NCI-H2227 treated with DMSO at 0.1 percent for 48 hours (cell line): ENCODE measurements at regions not wholly inside any gene's neighbourhood (a gene's known extent, or its start where the extent isn't known, plus 50 kb on each side); places are given as distances from the start of the nearest gene placed in this dataset.

Source experiments
- DNase-seq: peaks from one replicate; lab custom pipeline; 2025; lab: John Stamatoyannopoulos, UW

- no peak for DNase-seq
Measured at GRCh38 chr7:145269418-145270161, 433.7 kb upstream of the TPK1 start.

DNA sequence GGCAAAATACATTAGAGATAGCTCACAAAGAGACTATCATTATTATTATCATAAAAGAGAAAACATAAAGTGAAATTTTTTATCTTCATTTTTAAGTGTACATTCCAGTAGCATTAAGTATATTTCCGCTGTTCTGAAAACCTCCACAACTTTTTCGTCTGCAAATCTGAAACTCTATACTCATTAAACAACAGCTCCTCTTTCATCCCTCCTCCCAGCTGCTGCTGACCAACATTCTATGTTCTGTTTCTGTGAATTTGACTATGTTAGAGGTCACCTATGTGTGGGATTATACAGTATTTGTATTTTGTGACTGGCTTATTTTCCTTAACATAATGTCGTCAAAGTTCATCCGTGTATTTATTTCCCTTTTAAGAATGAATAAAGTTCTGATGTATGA, 429.3 kb upstream of the TPK1 start:
- no peak for DNase-seq

DNA sequence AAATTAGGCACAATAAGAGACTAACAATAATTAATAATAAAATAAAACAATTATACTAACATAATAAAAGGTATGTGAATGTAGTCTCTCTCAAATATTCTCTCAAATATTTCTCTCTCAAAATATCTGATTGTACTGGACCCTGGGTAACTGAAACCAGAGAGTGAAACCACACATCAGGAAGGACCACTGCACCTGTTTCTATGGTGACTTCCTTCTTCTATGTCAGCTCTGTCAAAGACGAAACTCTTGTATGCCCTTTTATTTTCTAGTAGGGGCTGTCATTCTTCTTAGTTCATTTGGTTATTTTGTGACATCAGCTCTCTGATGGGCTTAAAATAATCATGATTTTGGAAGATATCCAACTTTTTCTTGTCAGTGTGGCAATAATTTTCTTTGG, 428.0 kb upstream of the TPK1 start:
- DNase-seq, result no peak

GRCh38 chr7:145252031-145252430, 416.2 kb upstream of the TPK1 start:
- DNase-seq, result no peak

DNA sequence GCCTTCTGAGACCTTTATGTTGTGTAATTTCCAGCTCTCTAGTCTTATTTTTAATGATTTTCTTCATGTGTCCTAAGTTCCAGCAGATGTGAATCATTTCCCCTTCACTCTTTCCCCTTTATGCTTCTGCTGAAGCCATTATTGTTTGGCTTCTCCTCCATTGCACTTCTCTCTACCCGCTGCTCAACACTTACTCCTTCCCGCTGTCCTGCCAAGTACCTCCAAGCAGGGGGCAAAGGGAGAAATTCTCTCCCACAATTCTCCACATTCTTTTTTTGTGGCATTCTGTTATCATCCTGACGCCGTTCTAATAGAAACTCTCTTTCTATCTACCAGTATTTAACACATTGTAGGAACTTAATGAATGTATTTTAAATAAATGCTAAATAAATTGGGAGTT, 388.9 kb upstream of the TPK1 start:
- DNase-seq, result no peak

DNA sequence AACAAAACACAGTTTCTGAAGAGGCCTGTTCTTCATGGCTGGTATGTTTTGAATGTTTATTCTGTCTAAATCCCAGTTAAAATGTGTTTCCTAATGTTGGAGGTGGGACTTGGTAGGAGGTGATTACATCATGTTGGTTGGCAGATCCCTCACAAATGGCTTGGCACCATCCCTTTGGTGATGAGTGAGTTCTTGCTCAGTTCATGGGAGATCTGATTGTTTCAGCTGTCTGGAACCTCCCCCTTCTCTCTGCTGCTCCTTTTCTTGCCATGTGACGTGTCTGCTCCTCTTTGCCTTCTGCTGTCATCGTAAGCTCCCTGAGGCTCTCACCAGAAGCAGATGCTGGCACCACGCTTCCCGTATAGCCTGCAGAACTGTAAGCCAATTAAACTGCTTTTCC, 383.6 kb upstream of the TPK1 start:
- no peak for DNase-seq

GRCh38 chr7:145216866-145217265, 381.0 kb upstream of the TPK1 start:
- no peak for DNase-seq

DNA sequence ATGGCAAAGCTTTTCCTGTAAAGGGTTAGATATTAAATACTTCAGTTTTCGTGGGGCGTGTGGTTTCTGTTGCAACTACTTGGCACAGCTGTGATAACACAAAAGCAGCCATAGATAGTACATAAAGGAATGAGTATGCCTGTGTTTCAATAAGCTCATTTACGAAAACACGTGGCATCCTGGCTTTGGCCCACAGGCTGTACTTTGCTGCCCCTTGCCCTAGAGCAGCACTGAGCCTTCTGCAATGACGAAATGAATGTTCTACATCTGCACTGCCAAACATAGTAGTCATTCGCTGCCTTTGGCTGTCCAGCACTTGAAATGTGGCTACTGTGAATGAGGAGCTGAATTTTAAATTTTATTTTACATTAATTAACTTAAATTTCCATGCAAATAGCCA, 376.2 kb upstream of the TPK1 start:
- DNase-seq, result no peak

- no peak for DNase-seq
Measured at GRCh38 chr7:145211211-145211610, 375.4 kb upstream of the TPK1 start.

- DNase-seq, result no peak
Measured at GRCh38 chr7:145193951-145194350, 358.1 kb upstream of the TPK1 start.

DNA sequence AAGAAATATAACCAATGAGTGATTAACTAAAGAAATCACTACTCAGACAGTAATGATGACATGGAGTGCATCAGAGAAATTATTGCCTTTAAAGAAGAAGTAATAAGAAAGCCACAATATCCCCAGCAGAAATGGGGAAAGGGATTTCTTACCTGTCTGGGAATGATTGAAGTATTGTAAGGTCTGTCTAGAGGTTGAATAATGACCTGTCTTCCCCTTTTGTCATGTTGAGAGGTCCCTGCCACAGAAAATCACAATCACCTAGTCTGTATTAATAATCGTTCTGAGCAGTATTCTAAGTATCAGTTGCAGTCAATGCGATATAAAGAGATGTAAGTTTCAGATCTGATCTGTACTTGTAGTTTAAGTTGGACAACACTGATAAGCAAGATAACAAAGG, 349.1 kb upstream of the TPK1 start:
- no peak for DNase-seq

- DNase-seq, result no peak
Measured at GRCh38 chr7:145183069-145183468, 347.2 kb upstream of the TPK1 start.

- DNase-seq, result no peak
Measured at GRCh38 chr7:145175366-145175765, 339.5 kb upstream of the TPK1 start.

GRCh38 chr7:145169908-145170307, 334.1 kb upstream of the TPK1 start:
- no peak for DNase-seq

DNA sequence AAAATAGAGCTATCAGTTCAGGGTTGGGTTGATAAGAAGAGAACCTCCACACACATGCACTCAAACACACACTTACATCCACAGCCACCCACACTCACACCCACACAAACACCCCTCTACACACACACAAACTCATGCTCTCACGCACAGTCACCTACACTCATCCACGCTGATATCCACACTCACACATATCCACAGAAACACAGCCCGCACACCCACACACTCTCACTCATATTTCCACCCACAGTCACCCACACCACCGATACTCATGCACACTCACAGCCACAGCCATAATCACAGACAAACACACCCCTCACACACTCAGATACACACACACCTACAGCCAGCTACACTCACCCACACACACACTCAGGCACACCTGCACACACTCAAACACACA, 333.0 kb upstream of the TPK1 start:
- DNase-seq, result no peak

GRCh38 chr7:145168427-145168826, 332.6 kb upstream of the TPK1 start:
- DNase-seq, result no peak

DNA sequence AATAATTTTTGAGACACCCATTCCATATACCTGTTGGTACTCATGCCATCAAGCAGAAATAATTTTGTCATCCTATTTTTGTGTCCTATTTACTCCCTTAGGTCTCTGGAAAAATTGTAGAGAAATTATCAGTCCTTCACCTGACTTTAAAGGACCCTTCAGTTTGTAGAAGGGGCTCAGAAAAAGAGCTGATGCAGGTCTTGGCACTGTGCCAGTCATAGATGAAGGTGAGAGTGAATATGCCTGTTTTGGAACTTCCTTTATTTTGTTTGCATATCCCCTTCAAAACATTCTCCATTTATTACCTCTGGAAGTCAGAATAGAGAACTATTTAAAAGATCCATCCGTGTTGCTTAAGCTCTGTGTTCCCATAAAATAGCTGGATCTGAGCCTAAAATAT, 321.0 kb upstream of the TPK1 start:
- DNase-seq, result peak; percentile 37

DNA sequence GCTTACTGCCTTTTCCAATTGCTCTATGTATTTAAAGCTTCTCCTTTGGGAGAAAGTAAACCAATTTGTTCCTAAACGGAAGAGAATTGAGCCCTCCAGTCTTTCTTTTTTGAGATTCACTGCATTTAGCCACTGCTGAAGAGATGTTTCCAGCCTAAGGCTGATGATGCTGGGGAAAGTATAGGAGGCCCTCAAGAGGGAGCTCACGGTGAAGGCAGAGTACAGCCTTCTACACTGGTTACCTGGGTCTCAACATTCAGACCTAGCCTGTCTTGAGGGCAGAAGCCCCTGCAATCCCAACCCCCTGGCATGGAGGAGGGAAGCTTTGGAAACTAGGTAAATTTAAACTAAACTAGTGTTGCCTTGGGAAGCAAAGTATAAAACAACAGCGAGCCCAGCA, 316.7 kb upstream of the TPK1 start:
- no peak for DNase-seq

DNA sequence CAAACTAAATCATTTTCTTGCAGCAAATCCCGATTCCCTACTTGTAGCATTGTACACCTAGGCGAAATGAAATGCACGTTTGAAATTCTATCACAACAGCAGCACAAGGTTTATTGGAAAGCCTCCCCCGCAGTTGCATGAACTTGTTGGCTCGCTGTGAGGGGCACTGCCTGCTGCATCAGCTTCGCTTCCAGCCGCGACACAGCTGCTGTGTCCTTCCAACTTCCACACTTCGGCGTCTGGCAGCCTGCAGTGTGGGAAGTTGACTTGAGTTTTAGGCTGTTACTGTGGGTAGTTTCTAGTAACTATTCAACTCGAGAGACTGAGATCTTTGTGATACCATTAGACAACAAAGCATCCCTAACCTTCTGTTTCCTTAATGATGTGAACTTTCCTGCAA, 315.8 kb upstream of the TPK1 start:
- DNase-seq, result no peak

DNA sequence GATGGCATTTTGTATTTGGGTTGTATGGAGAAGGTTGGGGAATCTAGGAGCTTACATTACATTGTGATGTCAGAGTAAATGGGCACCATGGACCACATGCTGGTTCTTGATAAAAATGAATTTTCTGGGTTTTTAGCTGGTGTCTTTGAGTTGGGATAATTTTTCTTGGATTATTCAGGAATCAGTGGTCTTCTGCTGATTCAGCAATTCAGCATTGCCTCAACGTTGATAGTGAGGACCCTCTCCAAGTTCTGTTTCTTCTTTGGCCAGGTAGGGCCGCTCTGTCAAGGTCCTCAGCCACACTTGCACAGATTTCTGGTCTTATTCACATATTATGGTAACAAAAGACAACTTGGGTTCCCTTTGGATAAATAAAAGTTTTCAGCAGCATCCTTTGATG, 312.0 kb upstream of the TPK1 start:
- no peak for DNase-seq

GRCh38 chr7:145143685-145144084, 307.8 kb upstream of the TPK1 start:
- no peak for DNase-seq

DNA sequence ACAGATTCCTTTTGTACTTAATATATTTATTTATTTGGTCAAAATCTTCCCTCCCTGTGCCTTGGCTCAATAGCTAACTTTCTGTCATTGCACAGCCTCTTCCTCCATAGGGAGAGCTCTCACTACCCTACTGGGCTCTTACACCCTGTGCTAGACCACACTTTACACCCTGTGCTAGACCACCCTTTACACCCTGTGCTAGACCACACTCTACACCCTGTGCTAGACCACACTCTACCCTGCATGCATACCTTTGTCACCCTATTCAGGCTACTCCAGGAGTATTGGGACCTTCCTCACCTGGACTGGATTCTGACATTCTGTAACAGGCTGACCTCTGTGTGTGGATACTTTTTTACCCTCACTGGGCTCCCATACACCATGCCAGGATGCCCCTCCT, 298.5 kb upstream of the TPK1 start:
- DNase-seq, result no peak

GRCh38 chr7:145123502-145123901, 287.6 kb upstream of the TPK1 start:
- DNase-seq, result no peak

DNA sequence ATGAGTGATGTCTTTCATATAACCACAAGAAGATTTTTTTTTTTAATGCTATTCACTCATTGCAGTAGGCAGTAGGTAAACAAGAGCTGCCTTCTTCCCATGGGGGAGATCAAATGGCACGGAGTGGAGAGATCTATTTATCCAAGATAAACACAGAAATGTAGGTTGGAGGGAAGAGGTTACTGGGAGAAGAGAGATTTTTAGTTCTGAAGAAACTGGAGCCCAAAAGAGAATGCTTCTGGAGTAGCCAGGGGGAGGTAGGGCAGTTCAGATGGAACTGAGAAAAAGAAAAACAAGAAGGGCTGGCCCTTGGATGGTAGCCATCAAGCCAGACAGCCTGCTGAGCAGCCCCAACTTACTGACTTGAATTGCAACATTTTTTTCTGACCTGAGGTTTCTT, 270.1 kb upstream of the TPK1 start:
- peak; percentile 41 for DNase-seq

DNA sequence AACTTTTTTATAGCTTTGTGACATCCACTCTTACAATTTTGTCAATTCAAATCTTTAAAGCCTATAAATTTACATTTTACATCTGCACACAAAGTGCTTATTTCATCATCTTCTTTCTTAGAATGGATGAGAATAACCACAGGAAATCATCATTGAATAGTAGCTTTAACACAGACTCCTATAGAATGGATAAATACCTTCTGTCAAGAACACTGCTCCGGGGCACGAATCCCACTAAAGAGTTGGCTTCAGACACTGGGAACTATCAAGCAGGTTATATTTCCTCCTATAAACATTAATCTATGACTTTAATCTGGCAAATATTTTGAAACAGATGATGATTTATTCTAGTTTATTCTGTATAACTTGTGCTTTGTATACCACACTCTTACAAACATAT, 269.7 kb upstream of the TPK1 start:
- no peak for DNase-seq
